ENCODE measurements at regions not wholly inside any gene's neighbourhood (a gene's known extent, or its start where the extent isn't known, plus 50 kb on each side); places are given as distances from the start of the nearest gene placed in this dataset.

DNA sequence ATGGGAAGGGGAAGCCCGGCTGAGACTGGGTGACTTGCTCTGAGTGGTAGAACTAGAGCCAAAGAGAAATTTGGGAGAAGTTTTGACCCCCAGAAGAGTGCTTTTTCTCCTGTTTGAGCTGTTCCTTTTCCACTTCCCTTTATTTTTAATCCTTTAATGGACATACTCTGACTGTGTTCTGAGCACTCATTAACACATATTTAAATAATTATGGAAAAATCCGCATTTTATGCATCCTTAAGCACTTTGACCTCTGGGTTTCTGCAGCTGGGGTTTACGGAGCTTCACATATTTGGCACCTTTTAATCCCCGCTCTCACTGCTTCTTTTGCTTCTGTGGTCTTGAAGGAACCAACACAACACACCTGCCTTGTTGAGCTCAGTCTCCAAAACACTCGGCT is 114.7 kb downstream of the FOXL1 start:
- no peak for DNase-seq
- no peak overlapping the region for H3K4me3 Mint-ChIP-seq
- no peaks in the 10 kb centered on the region for H3K9me3 Mint-ChIP-seq
- H3K27me3 Mint-ChIP-seq: no peaks in the 10 kb centered on the region
- ChIA-PET POLR2A (no interaction called here), CTCF (no interaction called here)
- H3K27ac Mint-ChIP-seq: no peak overlapping the region
- intact Hi-C loops (cut with micrococcal nuclease): no loop called here
- no peaks in the 10 kb centered on the region for H3K36me3 Mint-ChIP-seq (ENCODE audit: low read depth)
- ATAC-seq (ENCODE audit: low read depth): no peak
- TF ChIP-seq, protein P1, sequence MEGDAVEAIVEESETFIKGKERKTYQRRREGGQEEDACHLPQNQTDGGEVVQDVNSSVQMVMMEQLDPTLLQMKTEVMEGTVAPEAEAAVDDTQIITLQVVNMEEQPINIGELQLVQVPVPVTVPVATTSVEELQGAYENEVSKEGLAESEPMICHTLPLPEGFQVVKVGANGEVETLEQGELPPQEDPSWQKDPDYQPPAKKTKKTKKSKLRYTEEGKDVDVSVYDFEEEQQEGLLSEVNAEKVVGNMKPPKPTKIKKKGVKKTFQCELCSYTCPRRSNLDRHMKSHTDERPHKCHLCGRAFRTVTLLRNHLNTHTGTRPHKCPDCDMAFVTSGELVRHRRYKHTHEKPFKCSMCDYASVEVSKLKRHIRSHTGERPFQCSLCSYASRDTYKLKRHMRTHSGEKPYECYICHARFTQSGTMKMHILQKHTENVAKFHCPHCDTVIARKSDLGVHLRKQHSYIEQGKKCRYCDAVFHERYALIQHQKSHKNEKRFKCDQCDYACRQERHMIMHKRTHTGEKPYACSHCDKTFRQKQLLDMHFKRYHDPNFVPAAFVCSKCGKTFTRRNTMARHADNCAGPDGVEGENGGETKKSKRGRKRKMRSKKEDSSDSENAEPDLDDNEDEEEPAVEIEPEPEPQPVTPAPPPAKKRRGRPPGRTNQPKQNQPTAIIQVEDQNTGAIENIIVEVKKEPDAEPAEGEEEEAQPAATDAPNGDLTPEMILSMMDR (IDR thresholded peaks at IDR 0.05): no peak
- H3K4me1 Mint-ChIP-seq: no peaks in the 10 kb centered on the region

DNA sequence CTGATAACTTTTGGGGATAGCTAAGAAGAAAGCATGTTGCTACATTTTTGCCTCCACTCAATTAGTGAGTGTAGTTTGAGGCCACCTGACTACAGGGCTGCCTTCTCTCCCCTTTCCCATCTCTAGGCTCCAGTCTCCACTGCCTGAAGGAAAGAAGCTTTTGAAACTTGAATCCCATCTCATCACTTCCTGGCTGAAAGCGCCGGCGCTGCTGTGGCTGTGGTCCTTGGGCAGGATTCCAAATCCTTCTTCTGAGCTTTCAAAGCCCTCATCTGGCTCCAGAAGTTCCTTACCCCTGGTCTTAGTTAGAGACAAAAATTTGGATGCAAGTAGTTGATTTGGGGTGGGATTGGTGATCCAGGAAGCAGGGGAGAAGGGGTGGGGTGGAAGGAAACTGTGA is 119.4 kb downstream of the FOXL1 start:
- ChIA-PET CTCF (no interaction called here), POLR2A (no interaction called here)
- no peak for DNase-seq
- intact Hi-C loops (cut with micrococcal nuclease): no loop called here
- H3K4me1 Mint-ChIP-seq: no peaks in the 10 kb centered on the region
- no peak overlapping the region for H3K27ac Mint-ChIP-seq
- H3K36me3 Mint-ChIP-seq (ENCODE audit: low read depth): no peaks in the 10 kb centered on the region
- peaks cover 2% of the 10 kb centered on the region for H3K27me3 Mint-ChIP-seq
- no peak for ATAC-seq (ENCODE audit: low read depth)
- no peak overlapping the region for H3K4me3 Mint-ChIP-seq
- TF ChIP-seq, protein P1 (IDR thresholded peaks at IDR 0.05): no peak
- H3K9me3 Mint-ChIP-seq: no peaks in the 10 kb centered on the region

DNA sequence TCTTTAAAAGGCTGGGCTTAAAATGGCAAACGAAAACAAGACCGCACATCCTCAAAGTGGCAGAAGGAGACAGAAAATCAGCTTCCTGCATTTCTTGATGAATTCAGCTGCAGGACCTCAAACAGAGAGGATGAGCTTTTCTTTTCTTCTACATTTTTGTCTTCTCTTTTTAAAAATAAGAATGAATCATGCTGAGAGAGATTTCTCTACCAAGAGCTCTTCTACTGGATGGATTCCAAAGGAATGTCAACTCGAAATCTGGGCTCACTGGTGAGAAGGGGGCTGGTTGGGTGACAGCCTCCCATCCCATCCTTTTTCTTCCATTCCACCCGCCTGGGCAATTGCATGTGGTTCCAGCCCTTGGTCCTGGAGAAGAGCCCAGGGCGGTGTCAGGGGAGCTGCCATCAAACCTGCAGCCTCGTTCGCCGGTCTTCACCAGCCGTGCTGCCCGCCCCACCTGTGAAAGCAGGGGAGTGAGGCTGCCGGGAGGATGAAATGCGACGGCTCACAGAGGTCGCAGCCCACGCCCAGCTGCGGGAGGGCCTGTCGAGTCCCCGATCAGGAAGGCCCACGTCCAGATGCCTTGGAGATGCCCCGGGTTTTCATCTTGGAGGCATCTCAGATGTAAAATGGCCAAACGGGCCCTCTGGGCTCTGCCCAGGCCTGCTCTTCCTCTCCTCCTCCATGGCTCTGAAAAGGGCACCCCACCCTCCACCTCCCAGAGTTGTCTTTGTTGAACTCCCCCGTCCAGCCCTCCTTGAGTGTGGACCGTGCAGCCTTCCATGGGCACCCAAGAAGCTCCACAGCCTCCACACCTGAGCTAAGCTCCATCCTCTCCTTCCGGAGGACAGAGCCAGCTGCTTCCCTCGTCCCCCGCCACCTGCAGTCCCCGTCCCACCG is 121.9 kb downstream of the FOXL1 start:
- ChIA-PET POLR2A (no interaction called here), CTCF (no interaction called here)
- no peaks in the 10 kb centered on the region for H3K4me1 Mint-ChIP-seq

DNA sequence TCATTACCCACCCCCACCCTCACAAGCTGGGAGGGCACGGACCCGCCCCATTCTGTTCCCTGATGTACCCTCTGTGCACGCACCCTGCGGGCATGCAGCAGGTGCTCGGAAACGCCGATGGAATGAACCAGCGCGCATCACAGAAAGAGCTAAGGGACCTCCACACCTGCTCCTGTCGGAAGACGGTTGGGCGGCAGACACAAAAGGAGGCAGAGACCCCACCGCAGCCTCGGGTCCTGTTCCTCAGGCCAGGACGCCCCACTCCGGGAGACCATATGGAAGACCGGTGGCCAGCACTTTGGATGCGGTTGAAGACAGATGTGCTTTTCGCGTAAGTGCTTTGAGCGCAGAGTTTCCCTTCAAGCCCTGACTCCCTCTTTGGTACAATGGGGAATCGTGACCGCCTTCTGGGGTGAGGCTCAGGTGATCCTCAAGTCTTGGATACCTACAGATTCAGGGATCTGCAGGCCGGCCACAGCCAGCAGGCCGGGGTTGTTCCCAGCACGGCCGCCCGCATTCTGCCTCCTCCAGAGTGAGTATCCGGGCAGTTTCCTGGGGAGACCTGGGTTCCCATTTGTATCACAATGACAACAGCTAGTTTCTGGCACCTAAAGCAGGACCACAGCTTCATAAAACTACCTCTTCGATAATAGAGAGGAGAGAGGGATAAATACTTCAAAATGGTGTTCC is 123.1 kb downstream of the FOXL1 start:
- ATAC-seq (ENCODE audit: low read depth): no peak
- no peaks in the 10 kb centered on the region for H3K36me3 Mint-ChIP-seq (ENCODE audit: low read depth)
- POLR2A ChIA-PET: no interaction called here

More for the DNA sequence above, 121.9 kb downstream of the FOXL1 start:
- Mint-ChIP-seq H3K9me3 (no peaks in the 10 kb centered on the region), H3K27ac (no peak overlapping the region), H3K27me3 (peaks cover 2% of the 10 kb centered on the region), H3K36me3 (ENCODE audit: low read depth) (no peaks in the 10 kb centered on the region), H3K4me3 (no peak overlapping the region)
- TF ChIP-seq, protein P1 (IDR thresholded peaks at IDR 0.05): no peak
- DNase-seq (no peak), ATAC-seq (ENCODE audit: low read depth) (no peak)
- intact Hi-C loops (cut with micrococcal nuclease): no loop called here

More for the DNA sequence above, 123.1 kb downstream of the FOXL1 start:
- Mint-ChIP-seq H3K27ac (no peak overlapping the region), H3K27me3 (peaks cover 2% of the 10 kb centered on the region), H3K9me3 (no peaks in the 10 kb centered on the region), H3K4me3 (no peak overlapping the region), H3K4me1 (no peaks in the 10 kb centered on the region)
- CTCF ChIA-PET: no interaction called here
- TF ChIP-seq, protein P1 (IDR thresholded peaks at IDR 0.05): no peak
- no peak for DNase-seq
- intact Hi-C loops (cut with micrococcal nuclease): no loop called here

Data from activated B cell treated with CpG ODN at 0.5 μM for 24 hours (primary cell).